Nephron (organoid): ENCODE measurements at regions not wholly inside any gene's neighbourhood (a gene's known extent, or its start where the extent isn't known, plus 50 kb on each side); places are given as distances from the start of the nearest gene placed in this dataset.
"Not testable (repeated sequence)": the region's sequence is repeated elsewhere in the genome, so short reads cannot be mapped to it uniquely, and the experiment has no call there.

Experiments
- H3K27ac Mint-ChIP-seq, 3 experiments: 2 replicates each; pipeline ENCODE4 v1.8.0; 2020; ENCODE audit warnings: mixed read lengths in 3 of 3, mild to moderate bottlenecking in 2 of 3, moderate library complexity in 1 of 3
- H3K27me3 Mint-ChIP-seq: 2 replicates; pipeline ENCODE4 v1.8.0; 2021; ENCODE audit warnings: low read depth, mild to moderate bottlenecking, moderate library complexity, mixed read lengths
- H3K36me3 Mint-ChIP-seq: 2 replicates; pipeline ENCODE4 v1.8.0; 2020; ENCODE audit warnings: low read depth, mixed read lengths
- H3K4me1 Mint-ChIP-seq: 2 replicates; pipeline ENCODE4 v1.8.0; 2020; ENCODE audit warnings: mixed read lengths
- H3K4me3 Mint-ChIP-seq, 3 experiments: 2 replicates each; pipeline ENCODE4 v1.8.0; 2020; ENCODE audit warnings: mild to moderate bottlenecking in 3 of 3, mixed read lengths in 3 of 3, moderate library complexity in 2 of 3
- H3K9me3 Mint-ChIP-seq: 2 replicates; pipeline ENCODE4 v1.8.0; 2020; ENCODE audit warnings: mixed read lengths
- CTCF ChIP-seq, 3 experiments: fragments of 200-600 bp; sonication (generic); IDR thresholded peaks; one replicate each; pipeline ENCODE4 v1.5.0; 2021; ENCODE audit warnings: antibody characterized with exemption in 3 of 3; ENCODE audit not compliant: unreplicated experiment in 3 of 3

- H3K27me3 Mint-ChIP-seq, result peaks cover 4% of the 10 kb centered on the region
- no peak for TF ChIP-seq CTCF (IDR thresholded peaks at IDR 0.05; ENCODE audit: unreplicated experiment in 3 of 3)
- H3K27ac Mint-ChIP-seq, result no peak overlapping the region
- H3K36me3 Mint-ChIP-seq, result no peaks in the 10 kb centered on the region
- peaks cover 14% of the 10 kb centered on the region for H3K4me1 Mint-ChIP-seq
- H3K9me3 Mint-ChIP-seq, result no peaks in the 10 kb centered on the region
- no peak overlapping the region for H3K4me3 Mint-ChIP-seq
Observed at GRCh38 chr2:55802067-55802466, 108.4 kb upstream of the PNPT1 start.

- Mint-ChIP-seq H3K4me1 (peaks cover 14% of the 10 kb centered on the region), H3K4me3 (no peak overlapping the region), H3K36me3 (no peaks in the 10 kb centered on the region), H3K9me3 (no peaks in the 10 kb centered on the region), H3K27ac (no peak overlapping the region), H3K27me3 (peaks cover 4% of the 10 kb centered on the region)
- no peak for TF ChIP-seq CTCF (IDR thresholded peaks at IDR 0.05; ENCODE audit: unreplicated experiment in 3 of 3)
Observed at GRCh38 chr2:55801436-55801835, 107.8 kb upstream of the PNPT1 start.

DNA sequence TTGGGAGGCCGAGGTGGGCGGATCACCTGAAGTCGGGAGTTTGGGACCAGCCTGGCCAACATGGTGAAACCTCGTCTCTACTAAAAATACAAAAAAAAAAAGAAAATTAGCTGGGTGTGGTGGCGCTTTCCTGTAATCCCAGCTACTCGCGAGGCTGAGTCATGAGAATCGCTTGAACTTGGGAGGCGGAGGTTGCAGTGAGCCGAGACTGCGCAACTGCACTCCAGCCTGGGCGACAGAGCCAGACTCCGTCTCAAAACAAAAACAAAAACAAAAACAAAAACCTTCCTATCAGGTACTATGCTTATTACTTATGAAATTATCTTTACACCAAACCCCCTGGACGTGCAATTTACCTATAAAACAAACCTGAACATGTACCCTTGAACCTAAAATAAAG is 106.0 kb upstream of the PNPT1 start:
- peaks cover 11% of the 10 kb centered on the region for H3K4me1 Mint-ChIP-seq
- not testable (repeated sequence) for H3K27me3 Mint-ChIP-seq, H3K4me3 Mint-ChIP-seq, H3K36me3 Mint-ChIP-seq, H3K27ac Mint-ChIP-seq, H3K9me3 Mint-ChIP-seq

DNA sequence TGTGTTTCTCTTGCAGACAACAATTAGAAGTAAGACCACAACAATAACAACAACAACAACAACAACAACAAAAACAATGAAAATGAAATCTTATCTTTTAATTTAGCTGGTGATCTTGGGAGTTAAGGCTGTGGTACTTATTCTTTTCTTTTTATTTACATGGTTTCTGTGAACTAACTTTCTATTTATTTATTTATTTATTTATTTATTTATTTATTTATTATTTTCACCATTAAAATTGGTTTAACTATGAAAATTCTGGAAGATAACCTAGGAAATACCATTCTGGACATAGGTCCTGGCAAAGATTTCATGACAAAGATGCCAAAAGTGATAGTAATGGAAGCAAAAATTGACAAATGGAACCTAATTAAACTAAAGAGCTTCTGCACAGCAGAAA is 102.5 kb upstream of the PNPT1 start:
- H3K27ac Mint-ChIP-seq, result no peak overlapping the region
- H3K27me3 Mint-ChIP-seq, result no peaks in the 10 kb centered on the region
- H3K36me3 Mint-ChIP-seq, result peaks cover 5% of the 10 kb centered on the region
- peaks cover under 1% of the 10 kb centered on the region for H3K4me1 Mint-ChIP-seq
- H3K9me3 Mint-ChIP-seq, result peaks cover 20% of the 10 kb centered on the region
- no peak overlapping the region for H3K4me3 Mint-ChIP-seq
- TF ChIP-seq CTCF (IDR thresholded peaks at IDR 0.05; ENCODE audit: unreplicated experiment in 3 of 3), result no peak

- H3K4me1 Mint-ChIP-seq, H3K27me3 Mint-ChIP-seq, H3K27ac Mint-ChIP-seq, H3K4me3 Mint-ChIP-seq, H3K36me3 Mint-ChIP-seq: not testable (repeated sequence)
- peaks cover 22% of the 10 kb centered on the region for H3K9me3 Mint-ChIP-seq
Observed at GRCh38 chr2:55793602-55794001, 100.0 kb upstream of the PNPT1 start.

DNA sequence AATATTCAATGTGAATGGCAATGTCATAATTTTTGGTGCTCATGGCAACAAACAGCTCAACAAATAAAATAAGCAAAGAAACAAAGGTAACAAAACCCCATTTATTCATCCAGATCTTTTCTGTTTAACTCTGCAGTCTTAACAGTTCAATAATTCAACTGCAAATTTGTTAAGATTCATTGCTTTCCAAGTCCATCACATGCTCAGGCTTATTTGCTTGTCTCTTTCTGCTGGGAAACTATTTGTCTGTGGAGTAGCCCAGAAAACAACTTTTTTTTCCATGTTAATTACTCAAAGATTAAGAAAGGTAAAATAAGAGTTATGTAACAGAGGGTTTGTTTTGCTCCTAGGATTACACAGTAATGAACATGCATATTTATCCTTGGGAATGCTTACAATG is 92.6 kb upstream of the PNPT1 start:
- Mint-ChIP-seq H3K9me3 (peaks cover 2% of the 10 kb centered on the region), H3K4me1 (no peaks in the 10 kb centered on the region), H3K4me3 (no peak overlapping the region), H3K27ac (no peak overlapping the region), H3K36me3 (no peaks in the 10 kb centered on the region), H3K27me3 (no peaks in the 10 kb centered on the region)
- TF ChIP-seq CTCF (IDR thresholded peaks at IDR 0.05; ENCODE audit: unreplicated experiment in 3 of 3), result no peak

GRCh38 chr2:55783751-55784150 is 90.1 kb upstream of the PNPT1 start:
- not testable (repeated sequence) for H3K4me3 Mint-ChIP-seq, H3K27me3 Mint-ChIP-seq, H3K36me3 Mint-ChIP-seq, H3K27ac Mint-ChIP-seq, H3K4me1 Mint-ChIP-seq, H3K9me3 Mint-ChIP-seq
